Activated CD8-positive, alpha-beta memory T cell treated with anti-CD3 and anti-CD28 coated beads for 36 hours (primary cell): ENCODE measurements at regions not wholly inside any gene's neighbourhood (a gene's known extent, or its start where the extent isn't known, plus 50 kb on each side); places are given as distances from the start of the nearest gene placed in this dataset.
"Not testable (repeated sequence)": the region's sequence is repeated elsewhere in the genome, so short reads cannot be mapped to it uniquely, and the experiment has no call there.

Source experiments
- CTCF ChIA-PET: fragments of 350-600 bp; sonication (Branson Sonifier 250); formaldehyde crosslinking; loops from one replicate; lab custom pipeline; 2021; ENCODE audit warnings: antibody characterized with exemption; lab: Charles Lee
- POLR2A ChIA-PET: fragments of 350-600 bp; sonication (Branson Sonifier 250); formaldehyde crosslinking; loops from one replicate; lab custom pipeline; 2021; ENCODE audit warnings: antibody characterized with exemption; lab: Charles Lee

- CTCF ChIA-PET, result no interaction called here
- POLR2A ChIA-PET, result no interaction called here
These were observed 264.6 kb upstream of the RAB4A start for GRCh38 chr1:229006121-229006870.

DNA sequence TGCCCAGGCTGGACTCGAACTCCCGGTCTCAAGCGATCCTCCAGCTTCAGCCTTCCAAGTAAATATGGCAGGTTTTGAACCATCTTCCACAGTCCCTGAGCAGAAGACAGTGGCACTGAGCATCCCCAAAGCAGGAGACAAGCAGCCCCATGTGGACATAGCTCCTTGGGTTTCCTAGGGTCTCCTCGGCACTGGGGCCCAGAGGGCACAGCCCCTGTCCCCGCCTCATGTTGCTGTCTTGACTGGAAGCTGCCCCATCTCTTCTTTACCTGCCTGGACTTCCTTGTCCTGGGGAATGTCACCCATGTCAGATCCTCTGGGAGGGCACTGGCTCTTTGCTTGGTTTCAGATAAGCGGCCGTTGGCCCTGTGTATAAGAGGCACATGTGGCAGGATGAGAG, 263.7 kb upstream of the RAB4A start:
- CTCF ChIA-PET, result no interaction called here
- POLR2A ChIA-PET, result no interaction called here

DNA sequence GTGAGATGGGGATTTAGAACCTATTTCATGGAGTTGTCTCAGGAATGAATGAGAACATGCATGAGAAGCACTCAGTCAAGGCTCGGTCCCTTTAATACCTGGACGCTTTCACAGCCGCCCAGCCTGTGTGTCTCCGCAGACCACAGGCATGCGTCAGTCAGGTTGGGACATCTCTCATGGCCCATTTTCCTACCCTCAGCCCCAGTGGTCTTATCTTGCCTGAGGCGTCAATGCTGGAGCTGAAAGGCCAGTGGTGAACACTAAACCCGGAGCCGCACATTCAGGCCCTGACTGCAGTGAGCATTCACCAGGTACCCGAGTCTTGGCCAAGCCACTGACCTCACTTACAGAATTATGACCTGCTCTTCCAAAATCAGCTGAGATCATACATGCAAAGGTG, 263.2 kb upstream of the RAB4A start:
- ChIA-PET CTCF (no interaction called here), POLR2A (no interaction called here)

GRCh38 chr1:229008347-229008746, 262.6 kb upstream of the RAB4A start:
- CTCF ChIA-PET, POLR2A ChIA-PET: not testable (repeated sequence)

DNA sequence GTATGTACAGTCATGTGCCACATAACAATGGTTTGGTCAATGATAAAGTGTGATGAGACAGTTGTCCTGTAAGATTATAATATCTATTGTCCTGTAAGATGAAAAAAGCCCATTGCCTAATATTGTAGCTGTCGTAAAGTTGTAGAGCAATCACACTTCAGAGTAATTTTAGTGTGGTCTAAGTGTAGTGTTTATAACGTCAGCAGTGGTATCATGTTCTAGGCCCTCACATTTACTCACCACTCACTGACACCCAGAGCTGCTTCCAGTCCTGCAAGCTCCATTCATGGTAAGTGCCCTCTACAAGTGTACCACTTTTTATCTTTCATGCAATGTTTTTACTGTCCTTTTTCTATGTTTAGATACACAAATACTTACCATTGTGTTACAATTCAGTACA, 259.9 kb upstream of the RAB4A start:
- ChIA-PET POLR2A (no interaction called here), CTCF (no interaction called here)

DNA sequence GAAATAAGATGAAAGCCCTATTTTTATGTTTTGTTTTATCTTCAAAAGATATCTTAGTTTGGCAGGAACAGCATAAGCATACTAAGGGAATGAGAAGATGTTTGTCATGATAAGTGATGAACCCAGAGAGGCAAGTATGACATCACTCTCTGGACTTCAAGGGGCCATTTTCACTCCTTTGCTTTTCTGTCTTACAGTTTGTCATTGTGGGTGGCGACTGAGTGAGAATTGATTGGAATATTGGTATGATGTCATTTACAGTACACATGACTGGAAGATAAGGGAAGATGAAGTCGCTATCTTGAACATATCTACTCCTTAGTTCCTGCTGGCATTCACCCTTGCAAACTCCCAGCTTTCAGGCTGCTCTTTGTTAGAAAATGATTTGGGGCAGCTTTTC, 258.1 kb upstream of the RAB4A start:
- ChIA-PET CTCF (no interaction called here), POLR2A (no interaction called here)

GRCh38 chr1:229013981-229014380, 256.9 kb upstream of the RAB4A start:
- CTCF ChIA-PET, result no interaction called here

GRCh38 chr1:229015806-229016205, 255.1 kb upstream of the RAB4A start:
- ChIA-PET POLR2A (no interaction called here), CTCF (no interaction called here)

More at GRCh38 chr1:229013981-229014380, 256.9 kb upstream of the RAB4A start:
- POLR2A ChIA-PET, result no interaction called here

DNA sequence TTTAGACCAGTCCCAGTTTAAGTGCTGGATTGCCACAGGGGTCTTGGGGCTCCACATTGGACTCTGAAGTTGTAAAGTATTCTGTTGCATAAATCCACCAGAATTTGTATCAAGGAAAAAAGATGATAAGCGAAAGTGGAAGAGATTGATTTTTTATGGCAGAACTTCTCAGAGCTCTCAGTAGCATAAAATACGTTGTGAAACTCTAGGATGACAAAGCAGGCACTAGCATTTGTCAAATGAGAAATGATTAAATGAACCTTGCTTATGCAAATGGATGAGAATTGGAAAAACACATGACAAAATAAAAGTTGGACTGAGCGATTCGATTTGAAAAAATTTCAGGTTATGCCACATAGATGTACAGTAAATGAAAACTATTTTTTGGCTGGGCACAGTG, 253.8 kb upstream of the RAB4A start:
- ChIA-PET POLR2A (no interaction called here), CTCF (no interaction called here)

GRCh38 chr1:229018674-229019295, 252.1 kb upstream of the RAB4A start:
- ChIA-PET POLR2A (no interaction called here), CTCF (no interaction called here)

DNA sequence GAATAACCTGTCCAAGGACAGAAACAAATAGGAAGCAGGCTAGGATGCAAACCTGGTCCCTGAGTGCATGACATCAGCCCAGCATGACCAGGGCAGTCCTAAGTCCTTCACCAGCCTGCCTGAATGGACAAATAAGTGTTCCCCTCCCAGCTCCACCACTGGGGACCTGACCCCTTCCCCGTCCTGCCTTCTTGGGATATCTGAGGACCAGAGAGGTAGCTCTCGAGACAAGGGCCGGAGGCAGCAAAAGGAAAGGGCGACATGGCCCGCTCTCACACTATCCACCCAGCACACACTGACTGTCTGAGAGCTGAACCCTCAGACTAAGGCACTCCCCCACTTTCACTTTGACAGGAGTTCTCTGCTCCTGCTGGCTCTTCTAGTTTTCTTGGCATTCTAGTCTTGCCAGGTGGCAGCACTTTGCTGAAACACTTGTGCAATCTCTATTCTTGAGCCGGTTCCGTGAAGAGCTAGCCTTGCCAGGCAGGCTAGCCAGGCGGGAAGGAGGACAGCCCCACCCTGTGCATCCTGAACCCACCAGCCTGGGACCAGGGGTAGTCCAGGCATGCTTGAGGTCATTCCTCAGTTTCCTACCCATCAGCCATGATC, 251.1 kb upstream of the RAB4A start:
- ChIA-PET POLR2A (no interaction called here), CTCF (no interaction called here)

DNA sequence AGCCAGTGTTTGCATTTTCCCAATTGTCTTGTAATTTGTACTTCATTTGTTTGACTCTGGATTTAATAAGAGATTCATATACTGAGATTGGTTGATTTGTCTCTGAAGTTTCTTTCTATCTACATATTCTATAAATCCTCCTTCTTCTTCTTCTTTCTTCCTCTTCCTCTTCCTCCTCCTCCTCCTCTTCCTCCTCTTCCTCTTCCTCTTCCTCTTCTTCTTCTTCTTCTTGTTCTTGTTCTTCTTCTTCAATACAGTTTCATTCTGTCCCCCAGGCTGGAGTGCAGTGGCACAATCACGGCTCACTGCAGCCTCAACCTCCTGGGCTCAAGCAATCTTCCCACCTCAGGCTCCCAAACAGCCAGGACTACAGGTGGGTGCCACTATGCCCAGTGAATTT, 249.9 kb upstream of the RAB4A start:
- POLR2A ChIA-PET, CTCF ChIA-PET: not testable (repeated sequence)

- POLR2A ChIA-PET, result no interaction called here
- CTCF ChIA-PET, result no interaction called here
These were observed 248.1 kb upstream of the RAB4A start for GRCh38 chr1:229022595-229023333.

DNA sequence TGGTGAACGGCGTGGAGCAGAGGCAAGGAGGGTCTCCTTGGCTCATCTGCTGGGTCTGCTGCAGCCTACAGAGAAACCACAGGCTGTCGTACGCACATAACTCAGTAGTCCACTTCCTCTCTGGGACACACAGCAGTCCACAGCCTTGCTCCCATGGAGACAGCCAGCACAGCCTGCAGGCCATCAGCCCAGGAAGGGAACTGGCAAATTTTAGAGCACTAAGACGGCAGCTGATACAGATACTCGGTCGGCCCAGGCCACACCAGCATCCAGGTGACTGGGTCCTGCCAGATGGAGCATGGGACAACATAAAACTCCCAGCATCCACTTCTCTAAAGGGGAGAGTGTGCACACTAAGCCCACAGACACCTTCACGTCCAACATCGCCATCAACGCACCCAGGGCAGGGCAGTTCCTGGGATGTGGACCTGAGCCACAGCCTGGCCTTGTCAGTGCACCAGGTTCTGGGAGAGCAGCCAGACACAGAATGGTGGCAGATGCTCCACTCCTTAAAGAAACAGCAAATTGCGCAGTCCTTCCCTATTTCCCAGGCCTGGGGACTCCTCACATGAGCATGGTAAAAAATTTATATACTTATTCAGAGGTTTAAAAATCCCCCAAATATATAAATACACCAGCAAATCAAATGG, 247.1 kb upstream of the RAB4A start:
- POLR2A ChIA-PET, result no interaction called here

GRCh38 chr1:229024528-229025130, 246.3 kb upstream of the RAB4A start:
- POLR2A ChIA-PET, result no interaction called here
- CTCF ChIA-PET, result interaction anchor here (0.8 kb wide), 1 partner anchor 203 kb away, joined by 3 read pairs; no protein-coding TSS in a partner anchor

More for the DNA sequence above, 247.1 kb upstream of the RAB4A start:
- CTCF ChIA-PET, result no interaction called here

DNA sequence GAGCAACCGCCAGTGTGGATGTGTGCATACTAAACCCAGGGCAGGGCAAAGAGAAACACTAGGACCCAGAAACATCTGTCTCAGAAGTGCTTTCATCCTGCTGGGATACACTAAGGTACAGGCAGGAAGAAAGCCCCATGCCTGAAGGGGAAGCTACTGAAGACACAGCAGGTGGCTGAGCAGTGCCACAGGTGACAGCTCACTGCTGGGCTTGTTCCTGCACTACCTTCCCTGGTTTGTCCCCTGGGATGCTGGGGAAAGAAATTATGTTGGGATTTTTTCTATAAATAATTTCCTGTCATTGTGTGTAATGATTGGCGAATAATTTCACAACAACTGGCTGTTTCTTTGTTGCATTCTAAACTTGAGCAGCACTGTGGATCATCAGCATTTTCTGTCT, 245.3 kb upstream of the RAB4A start:
- ChIA-PET CTCF (interaction anchor here (0.8 to 1.3 kb wide), 2 partner anchors 10 to 202 kb away, joined by 3 to 4 read pairs; no protein-coding TSS in a partner anchor), POLR2A (no interaction called here)

DNA sequence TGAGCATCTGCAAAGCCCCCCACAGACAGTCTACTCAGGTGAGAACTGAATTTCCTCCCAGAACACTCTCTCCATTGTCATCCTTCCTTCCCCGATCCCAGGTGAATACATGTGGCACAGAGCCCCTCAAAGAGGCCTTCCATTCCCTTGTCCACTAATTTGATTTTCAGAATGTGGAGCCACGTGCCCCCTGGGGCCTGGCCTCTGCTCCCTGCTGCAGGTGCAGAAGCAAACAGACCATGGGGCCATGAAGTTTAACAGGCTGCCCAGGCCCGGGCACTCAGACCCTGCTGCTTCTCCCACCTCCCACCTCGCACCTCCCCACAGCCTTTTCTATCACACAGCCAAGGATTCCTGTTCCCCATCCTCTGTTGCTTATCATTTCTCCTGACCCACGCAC, 243.8 kb upstream of the RAB4A start:
- POLR2A ChIA-PET, result no interaction called here
- CTCF ChIA-PET, result no interaction called here

DNA sequence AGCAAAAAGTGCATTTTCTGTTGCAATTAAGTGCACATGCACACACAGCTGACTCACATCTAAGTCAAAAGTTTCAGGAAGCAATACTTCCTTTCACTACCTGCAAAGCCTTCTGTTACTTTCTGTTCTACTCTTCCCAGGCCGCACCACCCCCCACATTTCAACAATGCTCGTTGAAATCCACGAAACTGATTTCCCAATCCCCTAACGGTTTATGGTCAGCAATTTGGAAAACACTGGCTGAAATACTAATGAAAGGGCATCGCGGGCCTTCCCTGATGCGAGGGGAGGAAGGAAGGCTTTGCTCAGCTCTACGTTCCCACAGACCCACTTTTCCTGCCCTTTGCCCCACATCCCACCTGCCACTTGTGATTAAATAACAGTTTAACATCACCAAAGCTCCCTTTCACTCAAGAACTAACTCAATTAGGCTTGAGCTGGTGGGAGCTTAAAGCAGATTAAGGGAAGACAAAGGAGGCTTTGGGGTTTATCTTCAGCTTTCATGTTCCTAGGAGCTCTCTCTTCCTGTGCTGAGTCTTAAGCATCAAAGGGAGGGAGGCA, 243.2 kb upstream of the RAB4A start:
- POLR2A ChIA-PET, result no interaction called here
- CTCF ChIA-PET, result no interaction called here

DNA sequence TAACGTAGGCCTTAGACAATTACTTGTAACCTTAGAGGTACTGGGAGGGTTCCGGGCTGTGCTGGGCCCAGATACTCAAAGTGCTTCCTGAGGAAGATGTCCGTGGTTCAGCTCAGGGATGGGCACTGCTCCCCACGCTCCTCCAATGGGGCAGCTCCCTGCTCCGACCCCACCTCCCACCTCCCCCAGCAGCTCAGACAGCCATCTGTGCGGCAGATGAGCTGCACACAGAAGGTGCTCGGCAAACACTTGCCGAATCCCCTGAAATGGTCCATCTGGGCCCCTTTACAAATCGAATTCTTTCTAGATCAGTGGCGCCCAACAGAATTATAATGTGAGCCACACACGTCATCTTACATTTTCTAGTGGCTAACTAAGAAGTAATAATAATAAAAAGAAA, 242.4 kb upstream of the RAB4A start:
- ChIA-PET POLR2A (no interaction called here), CTCF (no interaction called here)
